Stimulated activated CD4-positive, alpha-beta T cell treated with anti-CD3 and anti-CD28 coated beads, Interleukin-12 subunit alpha, Interleukin-12 subunit beta, amount 100 ng/mL, for 48 hours (primary cell): ENCODE measurements at regions not wholly inside any gene's neighbourhood (a gene's known extent, or its start where the extent isn't known, plus 50 kb on each side); places are given as distances from the start of the nearest gene placed in this dataset.
"Not testable (repeated sequence)": the region's sequence is repeated elsewhere in the genome, so short reads cannot be mapped to it uniquely, and the experiment has no call there.

Source experiments
- DNase-seq, 3 donors: peaks; one replicate each; pipeline ENCODE4 v3.0.0-alpha.2; 2020; ENCODE audit warnings: low read depth in 2 of 3, low spot score in 1 of 3

GRCh38 chr14:22313172-22313801 lies 275.7 kb downstream of the DAD1 start:
- no peak for DNase-seq

- DNase-seq, result no peak
Observed at GRCh38 chr14:22311636-22312035, 277.4 kb downstream of the DAD1 start.

- DNase-seq, result no peak
Observed at GRCh38 chr14:22305607-22306006, 283.4 kb downstream of the DAD1 start.

- no peak for DNase-seq
Observed at GRCh38 chr14:22304326-22304725, 284.7 kb downstream of the DAD1 start.

DNA sequence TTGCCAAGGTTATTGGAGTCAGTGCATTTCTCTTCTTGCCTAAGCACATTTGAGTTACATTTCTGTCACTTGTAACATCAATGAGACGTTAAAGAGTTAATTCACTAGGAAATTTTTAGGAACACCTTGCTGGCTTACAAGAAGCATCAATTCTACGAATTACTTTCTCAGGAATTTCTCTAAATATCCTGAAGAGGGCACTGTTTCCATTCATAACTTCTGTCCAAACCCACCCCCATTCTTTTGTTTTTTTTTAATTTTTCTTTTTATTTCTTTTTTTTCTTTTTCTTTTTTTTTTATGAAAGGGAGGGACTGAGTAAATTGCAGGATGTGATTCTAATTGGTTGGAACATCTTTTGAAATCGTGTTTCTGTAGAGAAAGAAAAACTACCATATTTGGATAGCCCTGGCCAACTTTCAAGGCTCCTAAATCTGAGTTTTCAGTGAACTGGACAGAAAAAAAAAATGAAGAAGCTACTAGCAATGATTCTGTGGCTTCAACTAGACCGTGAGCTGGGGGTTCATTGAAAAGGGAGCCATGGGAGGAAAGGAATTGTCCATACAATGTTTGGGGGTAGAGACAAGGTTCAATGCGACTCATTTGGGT lies 285.3 kb downstream of the DAD1 start:
- DNase-seq, result no peak

- DNase-seq, result no peak
Observed at GRCh38 chr14:22300646-22301045, 288.4 kb downstream of the DAD1 start.

DNA sequence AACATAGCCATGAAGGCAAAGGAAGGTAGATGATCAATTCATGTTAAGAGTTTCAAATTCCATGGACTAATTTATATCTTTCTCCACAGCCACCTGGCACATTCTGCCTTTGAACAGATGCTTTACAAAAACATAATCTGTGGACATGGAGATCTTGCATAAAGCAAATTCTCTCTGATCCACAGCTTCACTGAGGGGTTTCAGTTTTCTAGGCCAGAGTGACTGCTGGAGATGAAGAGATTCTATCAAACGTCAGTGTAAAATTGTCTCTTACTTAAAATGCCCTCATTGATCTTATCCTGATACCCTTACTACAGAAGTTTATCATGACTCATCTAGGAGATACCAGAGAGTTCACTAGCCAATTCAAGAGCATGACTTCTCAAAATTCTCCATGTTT lies 291.6 kb downstream of the DAD1 start:
- DNase-seq, result no peak

GRCh38 chr14:22296722-22297121 lies 292.3 kb downstream of the DAD1 start:
- DNase-seq, result no peak

GRCh38 chr14:22296088-22296487 lies 292.9 kb downstream of the DAD1 start:
- no peak for DNase-seq

DNA sequence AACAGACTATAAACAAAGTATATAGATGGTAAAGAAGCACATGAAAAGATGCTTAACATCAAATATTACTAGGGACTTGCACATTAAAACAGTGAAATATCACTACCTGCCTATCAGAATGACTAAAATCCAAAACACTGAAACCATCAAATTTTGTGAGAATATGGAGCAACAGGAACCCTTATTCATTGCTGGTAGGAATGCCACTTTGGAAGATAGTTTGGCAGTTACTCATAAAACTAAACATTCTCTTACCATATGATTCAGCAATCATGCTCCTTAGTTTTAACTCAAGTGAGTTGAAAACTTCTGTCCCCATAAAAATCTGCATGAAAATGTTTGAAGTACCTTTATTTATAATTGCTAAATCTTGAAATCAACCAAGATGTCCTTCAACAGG lies 297.6 kb downstream of the DAD1 start:
- DNase-seq, result no peak

DNA sequence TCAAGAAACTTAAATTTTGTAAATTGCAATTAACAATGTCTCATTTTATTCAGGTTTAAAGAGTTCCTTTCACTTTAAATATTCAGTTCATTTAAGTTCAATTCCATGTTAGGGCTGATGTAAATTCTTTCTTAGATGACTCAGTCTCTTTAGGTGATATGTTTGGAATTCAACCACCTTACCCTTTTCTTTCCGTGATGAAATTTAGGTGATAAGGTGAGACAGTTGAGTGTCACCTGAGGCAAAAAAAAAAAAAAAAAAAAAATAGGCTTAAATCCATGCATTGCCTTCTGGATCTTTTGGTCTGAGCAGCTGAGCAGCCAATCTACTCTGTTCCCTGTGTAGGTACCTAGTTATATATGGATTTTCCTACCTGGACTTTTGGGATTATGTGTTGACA lies 299.5 kb downstream of the DAD1 start:
- no peak for DNase-seq

GRCh38 chr14:22285991-22286390 lies 303.0 kb downstream of the DAD1 start:
- DNase-seq, result no peak

DNA sequence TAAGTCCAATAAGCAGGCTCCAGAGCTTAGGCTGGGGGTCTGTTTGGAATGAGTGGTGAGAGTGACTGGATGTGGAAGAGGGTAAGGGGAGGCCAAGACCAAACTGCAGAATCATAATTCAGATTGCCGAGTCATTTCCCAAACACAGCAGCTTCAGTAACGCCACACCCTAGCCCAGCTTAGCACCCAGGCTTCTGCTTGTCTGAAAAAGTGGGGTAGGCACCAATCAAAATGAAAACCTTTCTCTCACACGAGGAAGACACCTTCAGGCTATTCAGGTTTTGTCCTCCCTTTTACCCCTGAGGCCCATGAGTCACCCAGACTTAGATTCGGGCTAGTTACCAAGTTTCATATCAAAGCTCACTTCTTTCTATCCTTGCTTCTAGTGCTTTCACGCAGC lies 306.1 kb downstream of the DAD1 start:
- DNase-seq, result no peak

DNA sequence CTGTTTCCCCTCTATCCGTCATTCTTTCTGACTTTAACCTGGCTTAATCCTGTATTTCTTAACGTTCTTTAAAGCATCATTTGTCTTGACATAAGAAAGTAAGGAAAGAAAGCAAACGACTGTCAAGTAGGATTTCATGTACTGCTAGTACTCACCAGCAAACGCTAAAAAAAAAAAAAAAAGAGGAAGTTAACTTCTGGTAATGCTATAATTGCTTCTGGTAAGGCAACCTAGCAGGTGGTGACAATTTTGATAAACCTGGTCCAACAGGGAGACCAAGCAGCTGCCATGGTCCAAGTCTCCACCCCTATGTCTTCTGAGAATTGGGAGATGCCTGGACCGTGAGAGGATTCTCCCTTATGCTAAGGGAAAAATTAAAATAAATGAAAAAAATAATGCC lies 306.6 kb downstream of the DAD1 start:
- DNase-seq, result no peak

GRCh38 chr14:22281447-22281874 lies 307.6 kb downstream of the DAD1 start:
- DNase-seq, result not testable (repeated sequence)

DNA sequence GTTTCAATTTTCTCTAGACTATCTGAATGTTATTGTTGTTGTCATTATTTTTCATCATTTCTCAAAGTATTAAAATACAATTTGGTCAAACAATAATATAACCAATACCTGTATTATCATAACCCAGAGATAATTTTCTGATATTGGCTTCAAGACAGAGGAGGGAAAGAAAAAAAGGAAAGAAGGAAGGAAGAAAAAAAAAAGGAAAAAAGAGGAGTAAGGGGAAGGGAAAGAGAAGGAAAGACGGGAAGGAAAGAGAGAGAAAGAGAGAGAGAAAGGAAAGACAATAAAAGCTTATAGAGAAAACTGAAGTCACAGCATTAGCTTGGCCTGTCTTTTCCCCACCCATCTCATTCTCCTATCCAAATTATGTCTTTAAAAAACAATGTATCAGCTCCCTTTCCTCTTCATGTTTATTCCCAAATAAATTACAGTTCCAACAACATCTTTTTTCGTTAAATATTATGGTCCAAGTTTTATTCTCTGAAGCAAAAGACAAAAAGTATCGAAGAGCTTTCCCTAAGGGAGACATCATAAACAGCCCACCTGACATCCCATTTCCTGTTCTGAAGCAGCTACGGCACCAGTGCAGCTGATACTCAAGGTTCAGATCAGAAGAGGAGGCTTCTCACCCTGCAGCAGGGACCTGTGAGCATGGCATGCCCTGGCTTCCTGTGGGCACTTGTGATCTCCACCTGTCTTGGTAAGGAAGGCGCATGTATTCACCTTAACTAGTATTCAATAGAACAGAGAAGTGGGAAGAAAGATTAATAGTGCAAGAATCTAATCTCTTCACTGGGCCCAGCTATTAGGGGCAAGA lies 308.3 kb downstream of the DAD1 start:
- no peak for DNase-seq

DNA sequence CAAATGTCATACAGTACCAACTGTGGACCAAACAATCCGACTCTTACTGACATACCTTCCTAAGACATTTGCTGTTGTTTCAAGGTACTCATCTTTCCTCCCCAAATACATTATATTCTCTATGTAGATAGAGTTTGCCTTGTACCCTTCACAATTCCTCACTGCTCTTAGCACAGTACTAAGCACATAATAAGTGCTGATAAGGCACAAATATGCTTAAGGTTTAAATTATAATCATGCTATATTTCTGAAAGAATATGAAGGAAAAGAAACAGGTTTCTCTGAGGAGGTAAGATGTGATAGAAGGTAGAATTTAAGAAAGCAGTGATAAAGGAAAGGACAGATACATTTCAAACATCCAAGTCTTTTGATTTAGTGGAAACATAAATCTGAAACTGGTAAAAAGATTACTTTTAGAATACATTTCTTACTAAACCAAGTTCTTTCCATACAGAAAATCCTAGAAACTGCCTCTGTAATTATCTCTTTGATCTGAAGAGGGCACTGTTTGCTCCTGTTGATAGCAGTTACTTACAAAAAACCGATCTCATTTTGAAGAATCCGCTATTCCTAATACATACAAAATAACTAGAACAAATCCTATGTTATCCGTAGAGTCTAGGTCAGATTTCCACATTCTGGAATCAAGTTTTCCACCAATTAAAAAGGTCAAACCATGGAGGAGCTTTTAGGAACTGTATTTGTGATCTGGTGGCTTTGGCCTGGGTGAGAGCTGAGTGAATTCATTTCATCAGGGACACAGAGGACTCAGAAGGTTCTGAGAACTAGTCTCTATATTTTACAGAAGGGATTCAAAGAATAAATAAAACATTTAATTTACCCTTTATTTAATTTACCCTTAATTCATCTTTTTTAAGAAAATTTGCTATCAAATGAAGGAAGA lies 311.9 kb downstream of the DAD1 start:
- no peak for DNase-seq

DNA sequence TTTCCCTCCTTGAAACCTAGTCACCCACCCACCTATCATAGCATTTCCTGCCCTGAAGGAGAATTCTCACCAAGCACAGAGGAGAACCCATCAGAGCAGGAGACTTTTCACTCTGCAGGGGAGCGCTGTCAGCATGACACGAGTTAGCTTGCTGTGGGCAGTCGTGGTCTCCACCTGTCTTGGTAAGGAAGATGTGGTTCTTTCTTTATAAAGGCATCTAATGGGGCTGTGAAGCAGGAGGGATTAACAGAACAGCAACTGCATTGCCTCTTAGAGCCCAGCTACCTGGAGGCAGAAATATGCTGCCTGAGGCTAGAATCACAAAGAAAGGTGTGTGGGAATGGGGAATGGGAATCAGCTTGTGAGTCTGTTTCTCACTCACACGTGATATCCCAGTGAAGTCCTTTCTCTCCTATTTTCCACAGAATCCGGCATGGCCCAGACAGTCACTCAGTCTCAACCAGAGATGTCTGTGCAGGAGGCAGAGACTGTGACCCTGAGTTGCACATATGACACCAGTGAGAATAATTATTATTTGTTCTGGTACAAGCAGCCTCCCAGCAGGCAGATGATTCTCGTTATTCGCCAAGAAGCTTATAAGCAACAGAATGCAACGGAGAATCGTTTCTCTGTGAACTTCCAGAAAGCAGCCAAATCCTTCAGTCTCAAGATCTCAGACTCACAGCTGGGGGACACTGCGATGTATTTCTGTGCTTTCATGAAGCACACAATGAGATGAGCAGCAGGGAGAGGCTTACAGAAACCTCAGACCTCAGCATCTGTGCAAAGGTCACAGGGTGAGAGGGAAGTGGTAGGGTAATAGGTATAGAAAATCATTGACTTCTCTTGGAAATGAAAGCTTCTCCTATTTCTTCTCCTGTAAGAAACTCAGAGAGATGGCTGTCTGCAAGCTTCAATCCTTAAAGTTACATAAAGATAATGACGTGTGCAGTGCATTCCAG lies 316.9 kb downstream of the DAD1 start:
- no peak for DNase-seq

DNA sequence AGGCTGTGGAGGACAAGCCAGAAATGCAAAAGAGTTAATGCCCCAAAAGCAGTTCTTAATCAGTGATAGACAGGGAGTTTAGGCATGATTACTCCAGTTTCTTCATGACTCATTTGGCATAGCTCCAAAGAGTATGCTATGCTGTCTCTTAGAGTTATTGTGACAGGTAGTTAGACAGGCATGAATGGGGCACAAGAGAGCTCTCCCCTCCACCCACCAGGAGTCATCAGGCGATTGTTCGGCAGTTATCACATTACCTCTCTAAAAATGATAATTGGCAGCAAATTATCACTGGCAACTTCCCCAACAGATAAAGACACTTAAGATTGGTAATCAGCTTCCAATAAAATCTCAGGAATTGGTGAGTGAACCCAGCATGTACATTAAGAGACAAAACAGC lies 320.1 kb downstream of the DAD1 start:
- DNase-seq, result no peak

DNA sequence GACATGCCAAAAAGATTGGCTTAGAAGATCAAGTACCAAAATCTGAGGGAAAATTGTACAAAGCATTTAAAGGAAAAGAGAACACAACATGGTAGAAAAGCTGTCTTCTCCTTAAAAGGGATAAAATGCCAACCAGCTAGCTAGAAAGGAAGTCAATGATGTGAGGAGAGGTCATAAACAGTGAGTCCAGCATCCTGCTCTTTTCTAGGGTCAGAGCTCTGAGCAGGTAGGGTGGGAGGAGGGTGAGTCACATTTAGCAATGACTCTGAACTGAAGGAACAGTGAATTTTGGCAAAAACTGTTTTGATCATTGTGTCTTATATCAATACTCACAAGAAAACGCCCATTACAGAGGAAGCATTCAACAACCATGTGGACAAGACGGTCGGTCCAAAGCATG lies 322.3 kb downstream of the DAD1 start:
- DNase-seq, result no peak
